ENCODE measurements at regions not wholly inside any gene's neighbourhood (a gene's known extent, or its start where the extent isn't known, plus 50 kb on each side); places are given as distances from the start of the nearest gene placed in this dataset.

DNA sequence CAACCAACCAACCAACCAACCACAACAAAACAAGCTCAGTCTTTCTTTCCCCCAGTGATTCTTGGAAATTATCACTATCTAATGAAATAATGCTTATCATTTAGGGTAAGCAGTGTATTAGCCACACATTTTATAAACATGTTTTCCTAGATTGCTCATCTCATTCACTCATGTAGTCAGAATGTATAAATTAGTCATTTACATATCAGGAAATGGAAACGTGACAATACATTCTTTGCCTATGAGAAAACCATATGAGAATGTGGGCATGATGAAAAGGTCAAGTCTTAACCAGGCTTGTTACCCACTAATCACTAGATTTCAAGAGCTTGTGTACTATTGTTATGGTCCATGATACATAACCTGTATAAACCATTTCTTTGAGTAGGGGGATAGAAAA is 1583.4 kb upstream of the PIK3C3 start:
- no peaks in the 10 kb centered on the region for H3K4me1 Mint-ChIP-seq
- 100% methylated on average over 1 of the region's 1 CpG; no CpG with 5 or more reads in 1 of the 2 experiments for WGBS, 2 experiments (ENCODE audit: insufficient coverage in 1 of 2, insufficient read length in 1 of 2)
- TF ChIP-seq, protein P1, sequence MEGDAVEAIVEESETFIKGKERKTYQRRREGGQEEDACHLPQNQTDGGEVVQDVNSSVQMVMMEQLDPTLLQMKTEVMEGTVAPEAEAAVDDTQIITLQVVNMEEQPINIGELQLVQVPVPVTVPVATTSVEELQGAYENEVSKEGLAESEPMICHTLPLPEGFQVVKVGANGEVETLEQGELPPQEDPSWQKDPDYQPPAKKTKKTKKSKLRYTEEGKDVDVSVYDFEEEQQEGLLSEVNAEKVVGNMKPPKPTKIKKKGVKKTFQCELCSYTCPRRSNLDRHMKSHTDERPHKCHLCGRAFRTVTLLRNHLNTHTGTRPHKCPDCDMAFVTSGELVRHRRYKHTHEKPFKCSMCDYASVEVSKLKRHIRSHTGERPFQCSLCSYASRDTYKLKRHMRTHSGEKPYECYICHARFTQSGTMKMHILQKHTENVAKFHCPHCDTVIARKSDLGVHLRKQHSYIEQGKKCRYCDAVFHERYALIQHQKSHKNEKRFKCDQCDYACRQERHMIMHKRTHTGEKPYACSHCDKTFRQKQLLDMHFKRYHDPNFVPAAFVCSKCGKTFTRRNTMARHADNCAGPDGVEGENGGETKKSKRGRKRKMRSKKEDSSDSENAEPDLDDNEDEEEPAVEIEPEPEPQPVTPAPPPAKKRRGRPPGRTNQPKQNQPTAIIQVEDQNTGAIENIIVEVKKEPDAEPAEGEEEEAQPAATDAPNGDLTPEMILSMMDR (conservative IDR thresholded peaks at IDR 0.05) = no peak

DNA sequence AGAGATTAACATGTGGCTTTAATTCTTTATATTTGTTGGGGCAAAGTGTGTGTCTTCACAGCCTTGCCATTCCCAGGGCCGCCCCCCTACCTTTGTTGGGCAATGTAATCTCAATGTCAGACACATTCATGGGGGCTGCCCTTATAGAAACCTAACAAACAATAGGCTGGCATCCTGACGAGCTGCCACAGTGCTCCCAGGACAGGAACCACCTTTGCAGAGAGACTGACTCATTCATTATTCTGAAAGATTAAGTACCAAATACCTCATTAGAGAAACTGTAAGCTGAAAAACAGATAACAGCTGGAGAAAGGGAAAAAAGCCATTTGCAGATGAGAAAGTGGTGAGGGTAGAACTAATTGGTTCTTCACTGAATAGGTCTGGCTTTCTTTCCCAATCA is 1587.5 kb upstream of the PIK3C3 start:
- no peaks in the 10 kb centered on the region for H3K27me3 Mint-ChIP-seq (ENCODE audit: insufficient read depth)
- 63% methylated on average over 2 of the region's 2 CpGs; no CpG with 5 or more reads in 1 of the 2 experiments for WGBS, 2 experiments (ENCODE audit: insufficient coverage in 1 of 2, insufficient read length in 1 of 2)
- Histone ChIP-seq H3K36me3 (ENCODE audit: control insufficient read depth, insufficient read depth, low read length) (no peaks in the 10 kb centered on the region), H3K9ac (ENCODE audit: extremely low read depth, low read length, poor library complexity, severe bottlenecking) (no peak overlapping the region), H3K9me3 (ENCODE audit: control insufficient read depth, low read length) (no peaks in the 10 kb centered on the region), H3K4me1 (ENCODE audit: control insufficient read depth, insufficient read depth, low read length) (no peaks in the 10 kb centered on the region), H3K27me3 (ENCODE audit: control insufficient read depth, insufficient read depth, low read length, poor library complexity, severe bottlenecking) (no peaks in the 10 kb centered on the region), H3K27ac (ENCODE audit: low read depth, low read length) (no peak overlapping the region), H3K4me3 (ENCODE audit: low read length) (no peak overlapping the region)
- no peak for DNase-seq
- no peak overlapping the region for H3K4me3 Mint-ChIP-seq
- H3K9me3 Mint-ChIP-seq = no peaks in the 10 kb centered on the region
- no peaks in the 10 kb centered on the region for H3K4me1 Mint-ChIP-seq
- H3K36me3 Mint-ChIP-seq (ENCODE audit: low read depth) = no peaks in the 10 kb centered on the region
- TF ChIP-seq, protein P1 (conservative IDR thresholded peaks at IDR 0.05) = no peak
- no peak overlapping the region for H3K27ac Mint-ChIP-seq

More for the DNA sequence above, 1583.4 kb upstream of the PIK3C3 start:
- no peak overlapping the region for H3K9ac ChIP-seq (ENCODE audit: extremely low read depth, low read length, poor library complexity, severe bottlenecking)
- H3K36me3 ChIP-seq (ENCODE audit: control insufficient read depth, insufficient read depth, low read length) = no peaks in the 10 kb centered on the region
- no peak overlapping the region for H3K4me3 Mint-ChIP-seq
- H3K4me3 ChIP-seq (ENCODE audit: low read length) = no peak overlapping the region
- H3K27me3 ChIP-seq (ENCODE audit: control insufficient read depth, insufficient read depth, low read length, poor library complexity, severe bottlenecking) = no peaks in the 10 kb centered on the region
- no peaks in the 10 kb centered on the region for H3K9me3 ChIP-seq (ENCODE audit: control insufficient read depth, low read length)
- H3K27ac ChIP-seq (ENCODE audit: low read depth, low read length) = no peak overlapping the region
- H3K27ac Mint-ChIP-seq = no peak overlapping the region
- H3K27me3 Mint-ChIP-seq (ENCODE audit: insufficient read depth) = no peaks in the 10 kb centered on the region
- H3K9me3 Mint-ChIP-seq = no peaks in the 10 kb centered on the region
- no peaks in the 10 kb centered on the region for H3K36me3 Mint-ChIP-seq (ENCODE audit: low read depth)
- H3K4me1 ChIP-seq (ENCODE audit: control insufficient read depth, insufficient read depth, low read length) = no peaks in the 10 kb centered on the region
- DNase-seq = no peak

DNA sequence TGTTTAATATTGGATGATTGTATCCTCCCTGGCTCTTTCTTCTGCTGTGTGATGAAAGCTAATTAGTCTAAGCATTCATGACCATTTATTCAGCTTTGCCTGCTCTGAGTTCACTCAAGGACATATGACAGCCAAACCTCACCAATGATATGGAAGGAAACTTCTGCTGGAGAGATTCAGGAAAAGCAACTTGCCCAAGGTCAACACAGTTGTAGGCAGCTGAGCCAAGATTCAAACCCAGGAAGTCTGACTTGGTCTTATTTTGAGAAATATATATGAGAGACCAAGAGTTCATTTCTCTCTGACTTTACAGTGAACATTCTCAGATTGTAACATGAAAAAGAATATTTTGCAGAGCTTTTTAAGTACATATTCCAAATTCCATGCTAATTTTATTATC is 1588.5 kb upstream of the PIK3C3 start:
- Histone ChIP-seq H3K27ac (ENCODE audit: low read depth, low read length) (no peak overlapping the region), H3K4me3 (ENCODE audit: low read length) (no peak overlapping the region), H3K9ac (ENCODE audit: extremely low read depth, low read length, poor library complexity, severe bottlenecking) (no peak overlapping the region), H3K36me3 (ENCODE audit: control insufficient read depth, insufficient read depth, low read length) (no peaks in the 10 kb centered on the region), H3K27me3 (ENCODE audit: control insufficient read depth, insufficient read depth, low read length, poor library complexity, severe bottlenecking) (no peaks in the 10 kb centered on the region), H3K9me3 (ENCODE audit: control insufficient read depth, low read length) (no peaks in the 10 kb centered on the region), H3K4me1 (ENCODE audit: control insufficient read depth, insufficient read depth, low read length) (no peaks in the 10 kb centered on the region)
- TF ChIP-seq, protein P1 (conservative IDR thresholded peaks at IDR 0.05) = no peak
- no peak for DNase-seq
- no peak overlapping the region for H3K4me3 Mint-ChIP-seq
- H3K27me3 Mint-ChIP-seq (ENCODE audit: insufficient read depth) = no peaks in the 10 kb centered on the region
- H3K27ac Mint-ChIP-seq = no peak overlapping the region
- no peaks in the 10 kb centered on the region for H3K4me1 Mint-ChIP-seq
- no peaks in the 10 kb centered on the region for H3K36me3 Mint-ChIP-seq (ENCODE audit: low read depth)
- no peaks in the 10 kb centered on the region for H3K9me3 Mint-ChIP-seq

All from endodermal cell (in vitro differentiated cells).